ENCODE measurements at regions not wholly inside any gene's neighbourhood (a gene's known extent, or its start where the extent isn't known, plus 50 kb on each side); places are given as distances from the start of the nearest gene placed in this dataset.

GRCh38 chr2:121860758-121861227 is 105.3 kb downstream of the TSN start:
- no peak for DNase-seq

- DNase-seq, result no peak
Observed at GRCh38 chr2:121862286-121862685, 106.8 kb downstream of the TSN start.

GRCh38 chr2:121865914-121866313 is 110.5 kb downstream of the TSN start:
- no peak for DNase-seq

GRCh38 chr2:121866789-121867188 is 111.3 kb downstream of the TSN start:
- DNase-seq, result no peak

GRCh38 chr2:121868652-121869051 is 113.2 kb downstream of the TSN start:
- no peak for DNase-seq

- no peak for DNase-seq
Observed at GRCh38 chr2:121869363-121869762, 113.9 kb downstream of the TSN start.

- no peak for DNase-seq
Observed at GRCh38 chr2:121869873-121870272, 114.4 kb downstream of the TSN start.

- no peak for DNase-seq
Observed at GRCh38 chr2:121872651-121873050, 117.2 kb downstream of the TSN start.

GRCh38 chr2:121873864-121874263 is 118.4 kb downstream of the TSN start:
- no peak for DNase-seq

GRCh38 chr2:121875585-121876185 is 120.2 kb downstream of the TSN start:
- no peak for DNase-seq

GRCh38 chr2:121877366-121877765 is 121.9 kb downstream of the TSN start:
- DNase-seq, result no peak

GRCh38 chr2:121880283-121880682 is 124.8 kb downstream of the TSN start:
- DNase-seq, result no peak

- no peak for DNase-seq
Observed at GRCh38 chr2:121881038-121881437, 125.6 kb downstream of the TSN start.

GRCh38 chr2:121881950-121882349 is 126.5 kb downstream of the TSN start:
- DNase-seq, result no peak

GRCh38 chr2:121884078-121884477 is 128.6 kb downstream of the TSN start:
- DNase-seq, result no peak

GRCh38 chr2:121884511-121884921 is 129.1 kb downstream of the TSN start:
- DNase-seq, result no peak

GRCh38 chr2:121886059-121886458 is 130.6 kb downstream of the TSN start:
- no peak for DNase-seq

- DNase-seq, result no peak
Observed at GRCh38 chr2:121887513-121888188, 132.2 kb downstream of the TSN start.

GRCh38 chr2:121888189-121888557 is 132.7 kb downstream of the TSN start:
- DNase-seq, result no peak

GRCh38 chr2:121890041-121890440 is 134.6 kb downstream of the TSN start:
- no peak for DNase-seq

- no peak for DNase-seq
Observed at GRCh38 chr2:121895723-121896571, 140.5 kb downstream of the TSN start.

- peak; percentile 29 for DNase-seq
Observed at GRCh38 chr2:121897335-121897970, 142.0 kb downstream of the TSN start.

- DNase-seq, result no peak
Observed at GRCh38 chr2:121898483-121898882, 143.0 kb downstream of the TSN start.

Data from NCI-H2029 treated with DMSO at 0.1 percent for 48 hours (cell line).